HUES48 (cell line): ENCODE measurements at regions not wholly inside any gene's neighbourhood (a gene's known extent, or its start where the extent isn't known, plus 50 kb on each side); places are given as distances from the start of the nearest gene placed in this dataset.

Experiments
- H3K27ac ChIP-seq: one replicate; pipeline ENCODE4 v1.7.0; 2013; ENCODE audit warnings: low read depth, low read length, inconsistent platforms
- H3K27me3 ChIP-seq: 2 replicates; pipeline ENCODE4 v1.6.1; 2013; ENCODE audit warnings: mild to moderate bottlenecking, low read length; ENCODE audit not compliant: control insufficient read depth, insufficient read depth
- H3K36me3 ChIP-seq: 2 replicates; pipeline ENCODE4 v1.6.1; 2013; ENCODE audit warnings: low read length; ENCODE audit not compliant: control insufficient read depth, insufficient read depth
- H3K4me1 ChIP-seq: 2 replicates; pipeline ENCODE4 v1.6.1; 2013; ENCODE audit warnings: mild to moderate bottlenecking, low read length; ENCODE audit not compliant: control insufficient read depth, insufficient read depth
- H3K4me3 ChIP-seq: 2 replicates; pipeline ENCODE4 v1.5.1; 2013; ENCODE audit warnings: mild to moderate bottlenecking, low read depth, low read length
- H3K9ac ChIP-seq: 2 replicates; pipeline ENCODE4 v1.6.1; 2013; ENCODE audit warnings: mild to moderate bottlenecking, low read depth, low read length, moderate library complexity
- H3K9me3 ChIP-seq: 2 replicates; pipeline ENCODE4 v1.6.1; 2013; ENCODE audit warnings: low read length; ENCODE audit not compliant: control insufficient read depth, insufficient read depth

DNA sequence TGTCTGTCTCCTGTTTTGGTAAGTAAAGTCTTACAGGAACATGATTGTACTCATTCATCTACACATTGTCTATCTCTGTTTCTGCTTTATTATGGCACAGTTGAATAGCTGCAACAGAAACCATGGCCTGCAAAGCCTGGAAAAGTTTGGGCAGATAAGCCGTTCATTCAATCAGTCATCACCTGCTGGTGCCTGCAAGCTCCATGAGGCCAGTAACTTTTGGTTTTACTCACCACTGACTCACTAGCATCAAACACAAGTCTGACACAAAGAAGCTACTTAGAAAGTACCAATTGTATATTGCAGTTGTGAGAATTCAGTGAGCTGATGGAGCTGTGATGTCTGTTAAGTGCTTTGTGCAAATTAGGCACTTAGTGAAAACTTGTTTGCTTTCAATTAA is 373.6 kb upstream of the SGCD start:
- peaks cover 12% of the 10 kb centered on the region; the same call in 1 of the 2 replicates for H3K4me1 ChIP-seq

DNA sequence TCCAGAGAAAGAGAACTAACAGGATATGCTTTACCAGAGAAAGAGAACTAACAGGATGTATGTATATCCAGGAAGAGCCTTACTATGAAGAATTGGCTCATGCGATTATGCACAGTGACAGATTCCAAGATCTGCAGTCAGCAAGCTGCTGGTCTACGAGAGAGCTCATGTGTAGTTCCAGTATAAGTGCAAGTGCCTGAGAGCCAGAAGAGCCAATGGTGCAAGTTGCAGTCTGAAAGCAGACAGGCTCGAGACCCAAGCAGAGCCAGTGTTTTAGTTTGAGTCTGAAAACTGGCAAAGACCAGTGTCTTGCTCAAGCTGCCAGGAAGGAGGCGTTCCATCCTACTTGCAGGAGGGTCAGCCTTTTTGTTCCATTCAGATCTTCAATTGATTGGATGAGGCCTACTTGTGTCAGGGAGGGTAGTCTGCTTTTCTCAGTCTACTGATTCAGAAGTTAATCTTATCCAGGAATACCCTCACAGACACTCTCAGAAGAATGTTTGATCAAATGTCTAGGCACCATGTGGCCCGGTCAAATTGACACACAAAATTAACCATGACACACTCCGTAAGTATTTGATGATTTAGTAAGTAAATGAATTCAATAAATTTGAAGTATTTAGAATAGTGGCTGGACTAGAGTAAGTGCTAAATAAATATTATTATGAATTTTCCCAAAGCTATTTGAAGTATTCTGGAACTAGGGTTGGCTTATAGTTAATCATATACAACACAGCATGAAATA is 372.1 kb upstream of the SGCD start:
- Histone ChIP-seq H3K36me3 (no peaks in the 10 kb centered on the region), H3K4me1 (peaks cover 12% of the 10 kb centered on the region; the same call in 1 of the 2 replicates), H3K27me3 (no peaks in the 10 kb centered on the region), H3K9ac (no peak overlapping the region), H3K4me3 (no peak overlapping the region), H3K9me3 (no peaks in the 10 kb centered on the region), H3K27ac (no peak overlapping the region)

More for the DNA sequence above, 373.6 kb upstream of the SGCD start:
- no peak overlapping the region for H3K27ac ChIP-seq
- H3K9me3 ChIP-seq, result no peaks in the 10 kb centered on the region
- no peaks in the 10 kb centered on the region for H3K36me3 ChIP-seq
- H3K27me3 ChIP-seq, result no peaks in the 10 kb centered on the region
- no peak overlapping the region for H3K9ac ChIP-seq
- no peak overlapping the region for H3K4me3 ChIP-seq

DNA sequence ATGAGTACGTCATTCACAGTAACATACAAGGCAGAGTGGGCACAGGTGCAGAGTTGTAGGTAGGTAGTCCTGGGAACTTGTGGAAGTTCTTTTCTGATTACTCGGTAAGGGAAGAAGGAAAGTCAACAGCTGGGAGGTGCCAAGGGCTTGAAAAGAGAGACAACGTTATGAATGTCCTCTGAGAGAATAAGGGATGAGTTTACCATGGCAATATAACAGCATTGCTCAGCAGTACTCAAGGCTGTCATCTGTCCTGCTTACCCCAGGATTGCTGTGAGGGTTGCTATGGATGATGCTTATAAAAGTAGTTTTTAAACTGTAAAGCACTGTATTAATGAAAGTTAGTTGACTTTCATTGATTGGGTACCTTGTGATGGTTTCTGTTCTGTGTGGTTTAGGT is 369.1 kb upstream of the SGCD start:
- H3K27ac ChIP-seq, result no peak overlapping the region
- H3K9me3 ChIP-seq, result no peaks in the 10 kb centered on the region
- H3K4me3 ChIP-seq, result no peak overlapping the region
- H3K9ac ChIP-seq, result no peak overlapping the region
- no peaks in the 10 kb centered on the region for H3K36me3 ChIP-seq
- 0 out of 2 replicates have a peak, but pooled peaks cover 7% of the 10 kb centered on the region for H3K4me1 ChIP-seq
- H3K27me3 ChIP-seq, result no peaks in the 10 kb centered on the region

DNA sequence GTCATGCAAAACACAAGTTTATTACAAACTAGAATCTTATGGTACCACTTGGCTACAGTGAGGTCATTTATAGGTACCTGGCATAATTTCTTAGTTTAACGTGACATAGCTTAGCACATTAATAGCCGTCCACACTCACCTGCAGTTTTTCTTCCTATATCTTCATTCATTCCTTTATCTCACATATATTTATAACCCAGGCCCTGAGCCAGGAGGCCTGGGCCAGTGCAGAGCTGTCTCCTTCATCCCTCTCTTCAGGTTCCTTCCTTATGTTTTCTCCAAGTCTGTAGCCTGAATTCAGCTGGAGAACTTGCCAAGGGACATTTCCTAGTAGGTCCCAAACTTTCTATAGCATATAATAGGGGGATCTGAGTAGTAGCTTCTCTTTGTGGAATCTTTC is 367.9 kb upstream of the SGCD start:
- Histone ChIP-seq H3K9me3 (no peaks in the 10 kb centered on the region), H3K4me3 (no peak overlapping the region), H3K4me1 (no peaks in the 10 kb centered on the region), H3K27me3 (no peaks in the 10 kb centered on the region), H3K36me3 (no peaks in the 10 kb centered on the region), H3K9ac (no peak overlapping the region), H3K27ac (no peak overlapping the region)

DNA sequence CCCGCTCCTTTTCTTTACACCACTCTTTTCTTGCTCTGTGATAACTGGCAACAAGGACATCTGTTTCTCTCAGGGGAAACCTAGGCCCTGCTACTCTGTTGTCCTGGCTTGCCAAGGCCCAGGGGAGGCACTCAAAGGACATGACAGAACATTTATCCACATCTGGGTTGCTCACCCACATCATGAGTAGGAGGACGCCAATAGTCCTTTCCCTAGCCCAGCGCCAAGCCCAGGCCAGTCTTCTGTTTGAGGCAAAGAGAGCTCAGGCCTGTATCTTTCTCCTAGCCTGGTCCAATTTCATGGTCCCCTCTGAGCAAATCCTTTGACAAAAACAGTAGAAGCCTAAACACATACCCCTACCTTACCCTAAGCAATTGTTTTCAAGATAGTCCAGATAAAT is 366.8 kb upstream of the SGCD start:
- H3K36me3 ChIP-seq, result no peaks in the 10 kb centered on the region
- no peaks in the 10 kb centered on the region for H3K27me3 ChIP-seq
- H3K4me1 ChIP-seq, result no peaks in the 10 kb centered on the region
- no peak overlapping the region for H3K4me3 ChIP-seq
- H3K27ac ChIP-seq, result no peak overlapping the region
- no peak overlapping the region for H3K9ac ChIP-seq
- no peaks in the 10 kb centered on the region for H3K9me3 ChIP-seq

DNA sequence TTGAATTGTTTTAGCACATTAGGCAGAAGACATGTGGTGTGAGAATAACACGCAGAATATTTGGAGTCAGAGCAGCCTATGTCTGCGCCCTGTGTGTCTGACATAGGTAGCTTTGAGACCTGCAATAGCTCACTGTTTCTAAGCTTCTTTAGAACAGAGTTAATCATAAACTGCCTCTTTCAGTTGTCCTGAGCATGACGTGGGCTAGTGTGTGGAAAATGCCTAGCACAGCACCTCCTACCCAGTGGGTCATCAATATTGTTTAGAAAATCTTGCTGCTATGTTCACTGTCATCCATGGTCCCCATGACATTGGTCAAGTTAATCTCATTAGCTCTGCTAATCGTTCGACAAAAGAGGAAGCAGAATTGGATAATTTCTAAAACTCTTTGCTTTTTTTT is 357.4 kb upstream of the SGCD start:
- Histone ChIP-seq H3K4me1 (no peaks in the 10 kb centered on the region), H3K27ac (no peak overlapping the region), H3K9me3 (no peaks in the 10 kb centered on the region), H3K9ac (no peak overlapping the region), H3K27me3 (no peaks in the 10 kb centered on the region), H3K36me3 (no peaks in the 10 kb centered on the region), H3K4me3 (no peak overlapping the region)

DNA sequence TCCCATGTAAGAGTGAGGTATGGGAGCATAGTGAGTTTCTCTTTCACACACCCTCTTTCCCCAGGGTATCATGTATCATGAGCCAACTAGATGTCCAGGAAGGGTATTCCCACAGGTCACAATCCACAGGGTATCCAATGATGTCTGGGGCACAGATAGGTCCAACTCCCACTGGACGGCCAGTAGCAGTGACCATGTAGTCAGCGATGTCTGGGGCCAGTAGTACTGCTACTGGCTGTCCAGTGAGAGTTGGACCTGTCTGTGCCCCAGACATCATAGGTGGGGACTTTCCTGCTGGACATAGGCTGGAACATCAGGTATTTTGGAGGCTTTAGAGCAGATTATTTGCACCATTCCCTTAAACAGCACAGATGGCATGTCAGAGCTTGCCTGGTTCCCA is 352.6 kb upstream of the SGCD start:
- Histone ChIP-seq H3K9me3 (no peaks in the 10 kb centered on the region), H3K4me3 (no peak overlapping the region), H3K27ac (no peak overlapping the region), H3K27me3 (no peaks in the 10 kb centered on the region), H3K36me3 (no peaks in the 10 kb centered on the region), H3K9ac (no peak overlapping the region), H3K4me1 (no peaks in the 10 kb centered on the region; the same call in 1 of the 2 replicates)

DNA sequence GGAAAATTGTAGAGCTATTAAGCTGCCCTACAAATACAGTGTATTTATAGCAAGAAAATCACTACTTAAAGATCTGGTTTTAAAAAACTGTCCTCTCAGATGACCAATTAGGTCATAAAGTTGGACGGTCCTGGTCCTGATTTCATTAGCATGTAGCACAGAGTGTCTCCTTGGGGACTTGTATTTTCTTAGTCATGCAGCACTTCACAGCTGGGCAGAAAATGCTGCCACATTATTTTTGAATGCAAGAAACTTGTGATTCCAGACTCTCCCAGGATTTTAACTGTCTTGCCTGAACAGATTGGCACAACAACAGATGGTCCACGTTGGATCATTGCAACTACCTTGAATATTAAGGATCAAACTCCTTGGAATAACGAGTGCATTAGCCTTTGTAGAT is 348.1 kb upstream of the SGCD start:
- H3K36me3 ChIP-seq, result no peaks in the 10 kb centered on the region
- H3K27ac ChIP-seq, result no peak overlapping the region
- no peaks in the 10 kb centered on the region; the same call in 1 of the 2 replicates for H3K4me1 ChIP-seq
- H3K27me3 ChIP-seq, result no peaks in the 10 kb centered on the region
- H3K9me3 ChIP-seq, result no peaks in the 10 kb centered on the region
- no peak overlapping the region for H3K4me3 ChIP-seq
- no peak overlapping the region for H3K9ac ChIP-seq

DNA sequence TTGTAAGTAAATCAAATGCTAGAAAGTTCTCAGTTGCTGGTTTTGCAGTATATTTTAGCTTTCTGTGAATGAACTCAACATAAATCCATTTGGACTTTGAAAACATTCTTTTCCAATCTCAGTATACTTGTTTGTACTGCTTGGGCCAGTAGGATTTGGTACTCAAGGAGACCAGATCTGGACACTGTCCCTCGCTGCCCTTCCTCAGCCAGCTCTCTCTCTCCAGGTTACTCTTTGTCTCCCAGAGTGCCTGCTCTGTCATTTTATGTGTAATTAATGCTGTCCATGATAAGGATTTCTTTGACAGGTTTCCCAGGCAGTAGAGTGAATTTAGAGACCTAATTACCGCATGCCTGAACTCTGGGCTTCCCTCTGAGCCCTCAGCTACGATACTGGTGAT is 344.6 kb upstream of the SGCD start:
- Histone ChIP-seq H3K27me3 (no peaks in the 10 kb centered on the region), H3K4me1 (no peaks in the 10 kb centered on the region; the same call in 1 of the 2 replicates), H3K36me3 (no peaks in the 10 kb centered on the region), H3K27ac (no peak overlapping the region), H3K4me3 (no peak overlapping the region), H3K9ac (no peak overlapping the region), H3K9me3 (no peaks in the 10 kb centered on the region)

DNA sequence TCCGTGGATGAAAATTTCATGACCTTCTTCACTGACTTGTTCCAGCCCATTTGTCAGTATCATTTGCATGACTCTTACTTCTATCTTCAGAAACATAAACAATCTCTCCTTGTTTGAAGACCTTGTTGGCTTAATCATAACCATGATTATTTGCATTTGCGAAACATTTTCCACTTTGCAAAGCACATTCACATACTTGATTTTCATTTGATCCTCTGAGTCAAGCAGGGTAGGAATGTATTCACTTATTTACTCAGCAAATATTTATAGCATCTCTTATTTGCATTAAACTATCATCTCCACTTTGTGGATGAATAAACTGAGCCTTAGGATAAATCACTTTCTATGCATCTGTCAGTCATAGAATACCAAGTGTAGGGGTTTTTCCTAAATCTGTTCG is 343.0 kb upstream of the SGCD start:
- Histone ChIP-seq H3K27ac (no peak overlapping the region), H3K36me3 (no peaks in the 10 kb centered on the region), H3K9me3 (no peaks in the 10 kb centered on the region), H3K9ac (no peak overlapping the region), H3K27me3 (no peaks in the 10 kb centered on the region), H3K4me1 (no peaks in the 10 kb centered on the region), H3K4me3 (no peak overlapping the region)

DNA sequence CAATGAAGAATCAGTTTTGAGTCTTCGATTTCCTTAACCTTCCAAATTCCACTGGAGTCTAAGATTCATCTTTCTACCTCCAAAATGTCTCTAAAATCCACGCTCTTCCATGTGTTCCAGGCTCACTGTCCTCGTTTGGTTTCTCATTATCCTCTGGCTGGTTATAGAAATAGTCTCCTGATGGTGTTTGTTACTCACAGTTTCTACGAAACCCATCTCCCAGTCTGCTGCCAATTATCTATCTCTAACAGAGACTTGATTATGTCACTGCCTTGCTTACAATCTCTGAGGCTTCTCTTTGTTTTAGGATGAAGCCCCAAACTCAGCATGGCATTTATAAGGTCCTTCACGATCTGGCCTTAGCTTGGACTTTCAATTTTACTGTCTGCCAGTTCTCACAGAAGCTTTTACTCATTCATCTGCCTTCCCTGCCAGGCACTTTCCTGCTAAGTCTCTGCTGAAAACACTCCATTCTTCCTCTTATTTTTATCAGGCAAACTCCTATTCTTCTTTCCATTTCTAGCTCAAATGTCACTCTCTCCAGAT is 339.6 kb upstream of the SGCD start:
- Histone ChIP-seq H3K9me3 (no peaks in the 10 kb centered on the region), H3K9ac (no peak overlapping the region), H3K4me3 (no peak overlapping the region), H3K27ac (no peak overlapping the region), H3K36me3 (no peaks in the 10 kb centered on the region), H3K4me1 (no peaks in the 10 kb centered on the region), H3K27me3 (no peaks in the 10 kb centered on the region)
